GM12891 (cell line): ENCODE measurements at regions not wholly inside any gene's neighbourhood (a gene's known extent, or its start where the extent isn't known, plus 50 kb on each side); places are given as distances from the start of the nearest gene placed in this dataset.

ENCODE experiments used
- PAX5 ChIP-seq: IDR thresholded peaks from 2 replicates; pipeline ENCODE4 v1.6.1; 2011; ENCODE audit warnings: low read length, moderate library complexity, mild to moderate bottlenecking; ENCODE audit not compliant: insufficient read depth, severe bottlenecking
- POLR2A ChIP-seq: IDR thresholded peaks from 2 replicates; pipeline ENCODE4 v1.6.1; 2011; ENCODE audit warnings: low read depth, low read length, control low read depth
- POLR2AphosphoS5 ChIP-seq: IDR thresholded peaks from 2 replicates; pipeline ENCODE4 v1.6.1; 2011; ENCODE audit warnings: low read depth, low read length, control low read depth
- POU2F2 ChIP-seq: IDR thresholded peaks from 2 replicates; pipeline ENCODE4 v1.6.1; 2011; ENCODE audit warnings: low read depth, mild to moderate bottlenecking, control low read depth, low read length, moderate library complexity
- SPI1 ChIP-seq: IDR thresholded peaks from 2 replicates; pipeline ENCODE4 v1.6.1; 2011; ENCODE audit warnings: low read depth, low read length, control low read depth
- TAF1 ChIP-seq: IDR thresholded peaks from 2 replicates; pipeline ENCODE4 v1.6.1; 2011; ENCODE audit warnings: low read depth, low read length, control low read depth

DNA sequence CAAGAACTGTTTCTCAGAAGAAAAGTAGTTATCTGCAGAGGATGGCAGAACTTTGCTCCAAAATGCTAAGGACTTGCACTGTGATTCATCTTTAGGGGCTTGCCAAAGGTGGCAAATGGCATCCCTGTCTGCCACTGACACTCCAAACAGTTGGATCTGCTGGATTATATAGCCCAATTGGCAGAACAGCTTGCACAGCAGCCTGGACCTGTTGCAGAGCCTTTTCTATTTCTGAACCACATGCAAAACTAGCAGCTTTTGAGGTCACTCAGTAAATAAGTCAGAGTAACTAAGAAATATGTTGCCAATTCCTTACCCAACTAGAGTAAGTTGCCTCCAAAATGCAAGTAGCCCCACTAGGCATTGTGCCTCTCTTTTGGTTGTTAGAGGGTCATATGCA is 397.5 kb upstream of the NOVA1 start:
- TF ChIP-seq POLR2A = no peak
- no peak for TF ChIP-seq POLR2AphosphoS5
- TF ChIP-seq TAF1 = no peak
- no peak for TF ChIP-seq SPI1
- no peak for TF ChIP-seq PAX5
- TF ChIP-seq POU2F2 = no peak
